NCI-H748 (cell line): ENCODE measurements at regions not wholly inside any gene's neighbourhood (a gene's known extent, or its start where the extent isn't known, plus 50 kb on each side); places are given as distances from the start of the nearest gene placed in this dataset.

Experiments used
- DNase-seq: peaks from one replicate; lab custom pipeline; 2025; ENCODE audit not compliant: unreplicated experiment; lab: John Stamatoyannopoulos, UW

DNA sequence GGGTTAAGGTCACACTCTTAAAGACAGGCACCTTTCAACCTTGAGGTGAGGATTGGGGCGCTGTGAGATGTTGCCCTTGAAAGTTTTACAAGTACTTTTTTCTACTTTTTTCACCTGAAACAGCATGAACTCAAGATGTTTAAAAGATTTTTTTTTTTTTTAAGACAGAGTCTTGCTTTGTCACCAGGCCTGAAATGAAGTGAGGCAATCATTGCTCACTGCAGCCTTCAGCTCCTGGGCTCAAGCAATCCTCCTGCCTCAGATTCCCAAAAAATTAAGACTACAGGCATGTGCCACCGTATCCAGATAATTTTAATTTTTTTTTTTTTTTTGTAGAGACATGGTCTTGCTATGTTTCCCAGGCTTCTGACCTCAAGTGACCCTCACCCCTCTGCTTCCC lies 243.9 kb downstream of the DIO2 start:
- DNase-seq = no peak

DNA sequence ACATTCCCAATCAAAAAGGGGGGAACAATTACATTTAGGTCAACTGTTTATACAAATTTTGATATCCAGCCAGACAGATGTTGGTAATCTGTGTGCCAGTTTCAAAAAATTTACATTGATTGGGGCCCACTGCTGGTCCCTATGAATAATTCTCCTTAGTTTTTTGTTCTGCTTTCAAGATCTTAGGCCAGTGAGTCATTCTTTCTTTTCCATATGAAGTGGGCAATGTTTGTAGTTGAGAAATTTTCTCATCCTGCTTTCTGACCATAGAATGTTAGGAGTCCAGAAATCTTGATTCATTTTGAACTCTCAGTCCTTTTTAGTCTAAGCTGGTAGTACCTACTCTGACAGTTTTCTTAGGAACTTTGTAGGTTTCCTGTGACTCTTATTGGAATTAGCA lies 244.3 kb downstream of the DIO2 start:
- no peak for DNase-seq

DNA sequence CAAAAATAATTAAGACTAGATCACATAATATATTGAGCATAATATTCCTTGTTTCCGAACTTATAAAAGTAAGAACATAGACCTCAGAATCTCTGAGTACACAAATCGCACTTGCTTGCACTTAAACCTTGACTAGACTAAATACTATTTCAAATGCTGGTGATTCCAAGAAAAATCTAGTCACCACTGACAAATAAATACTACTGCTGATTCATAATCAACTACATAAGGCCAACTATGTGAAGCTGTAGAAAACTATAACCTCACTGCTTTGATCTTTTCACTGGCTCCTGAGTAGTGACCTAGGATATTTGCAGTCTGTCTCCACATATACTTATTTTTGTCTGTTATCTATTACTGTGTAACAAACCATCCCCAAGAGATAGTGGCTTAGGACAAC lies 245.4 kb downstream of the DIO2 start:
- DNase-seq = no peak

DNA sequence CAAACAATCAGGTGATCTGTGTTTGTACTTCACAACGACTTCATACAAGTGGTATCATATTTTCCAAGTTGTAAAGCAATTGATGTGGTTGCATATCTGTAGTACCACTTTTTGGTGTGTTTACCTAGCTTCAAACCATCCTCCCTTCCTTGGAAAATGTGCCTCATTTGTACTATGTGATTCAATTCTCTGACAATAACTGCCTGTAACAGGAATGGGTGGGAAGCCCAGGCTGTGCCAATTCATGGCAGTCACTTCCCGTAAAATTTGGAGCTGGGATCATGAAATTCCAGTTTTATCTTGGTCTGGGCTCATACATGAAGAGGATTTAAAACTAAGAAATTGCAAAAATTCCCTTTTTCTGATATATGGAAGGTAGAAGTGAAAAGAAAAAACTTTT lies 250.1 kb downstream of the DIO2 start:
- no peak for DNase-seq

DNA sequence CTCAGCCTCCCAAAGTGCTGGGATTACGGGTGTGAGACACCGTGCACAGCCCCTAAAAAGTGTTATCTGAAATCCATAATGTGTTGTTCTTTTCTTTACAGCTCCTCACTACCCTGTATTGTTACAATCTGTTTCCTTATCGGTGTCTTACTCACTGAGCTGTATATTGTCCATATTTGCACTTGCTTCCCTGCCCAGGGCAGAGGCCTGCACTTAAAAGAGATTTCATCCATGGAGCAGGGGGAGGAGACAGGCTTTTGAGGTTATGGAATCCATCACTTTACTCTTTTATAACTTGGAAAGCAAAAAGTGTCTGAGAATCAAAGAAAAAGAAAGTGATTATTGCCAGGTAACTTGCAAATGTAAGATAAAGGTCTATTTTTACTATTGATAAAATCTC lies 251.0 kb downstream of the DIO2 start:
- DNase-seq = no peak

DNA sequence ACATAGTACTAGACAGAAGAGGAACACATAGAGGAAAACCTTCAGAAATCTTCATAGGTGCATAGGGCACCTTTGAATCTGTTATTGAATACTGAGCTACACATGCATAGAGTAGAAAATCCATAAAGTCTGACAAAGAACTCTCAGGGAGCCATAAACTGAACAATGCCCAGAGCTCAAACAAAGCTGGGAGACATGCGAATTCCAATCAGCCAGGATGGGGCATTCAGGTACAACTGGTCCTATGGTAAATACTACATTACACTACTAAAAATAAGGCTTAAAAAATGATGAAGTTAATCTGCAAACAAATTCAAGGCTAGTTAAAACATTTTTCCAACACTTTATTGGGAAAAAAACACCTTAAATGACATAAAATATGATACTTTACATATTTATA lies 259.7 kb downstream of the DIO2 start:
- DNase-seq = no peak

DNA sequence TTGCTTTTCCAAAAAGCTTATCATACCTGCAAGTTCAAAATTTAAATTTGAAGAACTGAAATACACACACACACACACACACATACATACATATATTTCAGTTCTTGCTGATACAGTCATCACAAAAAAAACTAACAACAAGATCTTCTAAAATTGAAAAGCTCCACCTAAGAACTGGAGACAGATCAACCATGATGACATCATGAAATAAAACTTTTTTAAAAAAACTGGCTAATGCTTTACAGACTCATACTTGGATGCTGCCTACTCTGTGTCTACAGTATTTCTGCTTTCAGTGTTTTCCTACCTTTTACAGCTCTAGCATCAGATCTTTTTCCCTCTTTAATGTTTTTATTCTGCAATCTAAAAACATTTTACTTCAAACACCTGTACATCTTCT lies 261.4 kb downstream of the DIO2 start:
- no peak for DNase-seq

DNA sequence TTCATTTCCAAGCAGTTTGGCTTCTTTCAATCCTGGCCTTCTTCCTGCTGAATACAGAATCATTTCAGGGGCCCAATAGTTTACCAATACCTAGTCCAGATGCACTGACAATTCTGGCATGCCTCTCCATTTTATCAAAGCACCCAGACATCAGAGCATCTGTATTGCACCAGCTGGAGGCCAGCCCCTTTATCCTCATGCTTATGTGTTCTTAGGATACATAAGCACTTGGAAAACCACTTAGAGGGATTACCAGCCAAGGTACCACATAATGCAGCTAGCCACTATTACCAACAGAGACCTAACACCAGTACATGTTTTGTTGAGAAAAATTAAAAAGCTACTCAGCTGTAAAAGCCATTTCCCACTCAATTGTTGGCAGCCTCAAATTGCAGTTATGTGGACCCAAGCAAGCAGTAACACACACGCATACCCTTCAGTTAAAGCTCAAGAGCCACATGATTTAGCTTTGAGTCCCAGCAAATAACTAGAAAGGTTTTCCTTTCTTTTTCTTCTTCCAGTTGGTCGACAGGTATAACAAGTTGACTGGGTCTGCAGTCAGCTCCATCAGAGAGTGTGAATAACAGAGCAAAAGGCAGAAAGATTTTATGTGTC lies 263.8 kb downstream of the DIO2 start:
- DNase-seq = no peak

DNA sequence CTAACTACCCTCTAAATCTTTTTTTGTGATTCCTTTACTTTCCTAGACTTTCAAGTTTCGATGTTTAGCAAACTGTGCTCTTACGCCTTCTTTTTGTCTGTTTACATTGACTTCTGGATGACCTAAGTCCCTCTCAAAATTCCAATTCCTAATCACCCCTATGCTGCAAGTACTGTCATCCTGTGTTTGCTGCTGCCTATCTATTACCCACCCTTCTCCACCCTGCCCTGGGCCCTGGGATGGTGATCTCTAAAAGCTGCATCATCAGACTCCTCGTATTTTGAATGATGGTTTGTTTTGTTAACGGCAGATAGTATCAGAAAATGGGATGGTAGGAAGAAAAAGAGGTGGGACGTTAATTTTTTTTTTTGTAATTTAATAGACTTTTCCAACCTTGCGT lies 272.1 kb downstream of the DIO2 start:
- no peak for DNase-seq

DNA sequence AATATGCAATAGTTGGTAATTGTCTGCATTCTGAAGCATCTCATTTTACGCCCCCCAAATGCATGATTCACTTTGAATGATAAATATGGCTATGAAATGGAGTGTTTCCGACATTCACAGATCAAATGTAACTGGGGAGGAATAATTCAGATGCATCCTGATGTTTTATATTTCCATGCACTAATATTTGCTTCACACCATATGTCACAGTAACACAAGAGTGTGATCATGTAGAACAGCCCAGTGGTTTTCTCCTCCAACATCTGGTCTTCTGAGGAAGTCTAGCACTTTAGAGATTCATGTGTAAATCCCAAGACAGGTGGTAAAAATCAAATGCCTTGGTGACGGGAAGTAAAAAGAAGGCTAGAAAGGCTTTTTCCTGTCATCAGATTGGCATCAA lies 273.1 kb downstream of the DIO2 start:
- DNase-seq = no peak

DNA sequence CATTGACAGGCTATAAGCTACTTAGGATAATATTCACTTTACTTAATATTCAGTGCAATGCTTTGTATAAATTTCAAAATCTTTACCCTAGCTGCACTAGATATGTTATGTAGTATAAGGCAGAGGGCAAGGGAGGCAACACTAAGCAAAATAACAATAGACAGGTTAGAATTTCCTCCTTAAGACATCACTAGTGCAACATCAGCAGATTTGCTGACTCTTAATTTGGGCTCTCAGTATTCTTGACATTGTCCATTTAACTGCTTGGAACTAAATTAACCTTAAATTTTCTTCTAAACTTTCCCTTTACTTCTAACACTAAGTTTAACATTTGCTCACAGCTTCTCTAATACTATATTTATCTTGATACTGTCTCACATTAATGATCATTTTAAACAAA lies 273.9 kb downstream of the DIO2 start:
- DNase-seq = no peak

DNA sequence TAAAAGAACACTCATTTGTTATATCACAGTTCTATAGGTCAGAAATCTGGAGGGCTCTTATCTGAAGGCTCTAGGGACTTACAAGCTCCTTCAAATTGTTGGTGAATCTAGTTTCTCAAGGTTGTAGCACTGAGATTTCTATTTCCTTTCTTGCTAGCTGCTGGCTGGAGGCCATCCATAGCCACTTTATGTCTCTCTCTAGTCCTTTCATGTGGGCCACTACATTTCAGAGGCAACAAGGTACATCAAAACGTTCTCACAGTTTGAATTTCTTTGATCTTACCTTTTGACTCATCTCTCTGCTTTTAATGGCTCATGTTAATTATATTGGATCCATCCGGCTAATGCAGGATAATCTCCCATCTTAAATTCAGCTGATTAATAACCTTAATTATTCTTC lies 286.8 kb downstream of the DIO2 start:
- no peak for DNase-seq

DNA sequence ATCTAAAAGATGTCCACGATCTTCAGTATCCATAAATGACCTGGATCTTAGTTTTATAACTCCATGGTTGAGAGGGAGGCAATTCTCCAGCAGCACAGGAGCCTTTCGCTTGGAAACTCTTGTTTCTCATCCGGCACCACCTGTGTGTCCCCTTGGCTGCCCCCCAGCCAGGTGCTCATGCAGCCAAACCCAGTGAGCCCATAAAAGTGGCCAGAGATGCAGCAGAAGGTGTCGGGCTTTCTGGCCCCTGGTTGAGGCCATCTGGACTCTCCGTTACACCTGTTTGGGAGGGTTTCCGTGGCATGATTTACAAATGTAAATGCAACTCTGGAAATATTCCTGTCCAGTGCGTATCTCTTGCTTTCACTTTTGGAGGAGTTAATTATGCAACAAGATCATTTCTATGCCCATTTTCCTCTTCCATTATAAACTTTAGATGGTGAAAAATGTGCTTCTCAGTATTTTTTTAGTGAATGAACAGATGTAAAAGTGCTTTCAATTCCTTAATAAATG lies 291.1 kb downstream of the DIO2 start:
- DNase-seq = no peak
